ENCODE measurements at regions not wholly inside any gene's neighbourhood (a gene's known extent, or its start where the extent isn't known, plus 50 kb on each side); places are given as distances from the start of the nearest gene placed in this dataset.

DNA sequence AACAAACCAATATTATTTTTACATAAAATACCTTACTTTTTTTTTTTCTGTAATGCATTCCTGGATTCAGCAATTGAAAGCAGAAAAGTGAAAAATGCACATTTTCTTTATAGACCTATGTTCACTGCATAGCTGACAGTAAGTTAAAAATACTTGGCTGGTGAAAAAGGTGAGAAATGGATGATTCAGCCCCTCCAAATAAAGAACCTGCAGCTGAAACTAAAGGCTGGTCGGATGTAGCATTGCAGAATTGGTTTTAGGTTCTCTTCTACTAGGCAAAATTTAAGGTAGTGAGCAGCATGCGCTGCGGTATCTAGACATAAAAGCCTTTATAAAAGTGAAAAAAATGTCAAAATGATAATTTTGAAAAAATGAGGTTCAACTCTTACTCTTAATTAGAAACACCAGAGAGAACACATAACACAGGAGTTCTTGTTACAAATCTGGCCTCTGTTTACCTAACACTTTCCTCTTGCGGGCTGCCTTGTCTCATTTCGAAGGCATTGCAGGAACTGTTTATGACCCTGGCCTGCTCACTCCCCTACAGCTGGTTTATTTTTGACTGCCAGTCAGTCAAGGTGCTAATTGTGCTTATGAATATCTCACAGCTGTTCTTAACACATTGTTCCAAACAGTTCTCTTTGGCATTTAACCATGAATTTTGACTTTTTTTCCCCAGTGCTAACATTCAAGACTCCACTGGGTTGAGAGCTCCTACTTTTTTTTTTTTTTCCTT, 455.4 kb upstream of the TBL1XR1 start:
- TF ChIP-seq, protein P1, sequence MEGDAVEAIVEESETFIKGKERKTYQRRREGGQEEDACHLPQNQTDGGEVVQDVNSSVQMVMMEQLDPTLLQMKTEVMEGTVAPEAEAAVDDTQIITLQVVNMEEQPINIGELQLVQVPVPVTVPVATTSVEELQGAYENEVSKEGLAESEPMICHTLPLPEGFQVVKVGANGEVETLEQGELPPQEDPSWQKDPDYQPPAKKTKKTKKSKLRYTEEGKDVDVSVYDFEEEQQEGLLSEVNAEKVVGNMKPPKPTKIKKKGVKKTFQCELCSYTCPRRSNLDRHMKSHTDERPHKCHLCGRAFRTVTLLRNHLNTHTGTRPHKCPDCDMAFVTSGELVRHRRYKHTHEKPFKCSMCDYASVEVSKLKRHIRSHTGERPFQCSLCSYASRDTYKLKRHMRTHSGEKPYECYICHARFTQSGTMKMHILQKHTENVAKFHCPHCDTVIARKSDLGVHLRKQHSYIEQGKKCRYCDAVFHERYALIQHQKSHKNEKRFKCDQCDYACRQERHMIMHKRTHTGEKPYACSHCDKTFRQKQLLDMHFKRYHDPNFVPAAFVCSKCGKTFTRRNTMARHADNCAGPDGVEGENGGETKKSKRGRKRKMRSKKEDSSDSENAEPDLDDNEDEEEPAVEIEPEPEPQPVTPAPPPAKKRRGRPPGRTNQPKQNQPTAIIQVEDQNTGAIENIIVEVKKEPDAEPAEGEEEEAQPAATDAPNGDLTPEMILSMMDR (conservative IDR thresholded peaks at IDR 0.05 in 1 of 2, IDR thresholded peaks at IDR 0.05 in 1 of 2; ENCODE audit: extremely low read depth in 1 of 2, insufficient read depth in 1 of 2, low read depth in 1 of 2, low read length in 2 of 2): no peak
- no peak for TF ChIP-seq EZH2 (IDR thresholded peaks at IDR 0.05; ENCODE audit: borderline replicate concordance, low read length)

Data from mammary epithelial cell (primary cell).